GM21515 (cell line): ENCODE measurements at regions not wholly inside any gene's neighbourhood (a gene's known extent, or its start where the extent isn't known, plus 50 kb on each side); places are given as distances from the start of the nearest gene placed in this dataset.
"Not testable (repeated sequence)": the region's sequence is repeated elsewhere in the genome, so short reads cannot be mapped to it uniquely, and the experiment has no call there.

Experiments
- ATAC-seq: cut with Tn5 transposase; IDR thresholded peaks from one replicate; pipeline ENCODE4 v1.9.1; 2021; ENCODE audit not compliant: unreplicated experiment

DNA sequence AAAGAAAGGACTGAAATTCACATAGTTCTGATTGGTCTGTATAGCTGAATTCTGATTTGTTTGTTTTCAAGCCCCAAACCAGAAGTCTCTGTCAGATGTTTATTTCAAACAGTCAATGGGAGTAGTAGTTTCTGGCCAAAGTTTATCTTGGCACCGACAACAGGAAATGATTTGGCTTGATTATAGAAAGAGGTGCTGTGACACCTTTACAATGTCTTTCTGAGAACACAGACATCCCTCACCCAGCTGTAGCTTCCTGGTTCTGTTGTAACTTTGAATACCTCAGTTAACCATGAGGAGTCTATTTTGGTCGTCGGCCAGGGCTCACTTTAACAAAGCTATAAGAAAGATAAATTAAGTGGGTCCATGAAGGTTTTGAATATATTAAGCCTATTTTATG, 545.0 kb upstream of the ZNF804A start:
- no peak for ATAC-seq

DNA sequence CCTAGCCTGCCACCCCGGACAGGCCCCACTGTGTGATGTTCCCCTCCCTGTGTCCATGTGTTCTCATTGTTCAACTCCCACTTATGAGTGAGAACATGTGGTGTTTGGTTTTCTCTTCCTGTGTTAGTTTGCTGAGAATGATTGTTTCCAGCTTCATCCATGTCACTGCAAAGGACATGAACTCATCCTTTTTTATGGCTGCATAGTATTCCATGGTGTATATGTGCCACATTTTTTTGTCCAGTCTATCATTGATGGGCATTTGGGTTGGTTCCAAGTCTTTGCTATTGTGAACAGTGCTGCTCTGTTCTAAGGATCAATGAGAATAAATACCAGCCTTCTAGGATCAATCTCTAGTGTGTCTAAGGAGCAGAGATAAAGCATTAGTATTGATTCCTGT, 543.9 kb upstream of the ZNF804A start:
- ATAC-seq: not testable (repeated sequence)

DNA sequence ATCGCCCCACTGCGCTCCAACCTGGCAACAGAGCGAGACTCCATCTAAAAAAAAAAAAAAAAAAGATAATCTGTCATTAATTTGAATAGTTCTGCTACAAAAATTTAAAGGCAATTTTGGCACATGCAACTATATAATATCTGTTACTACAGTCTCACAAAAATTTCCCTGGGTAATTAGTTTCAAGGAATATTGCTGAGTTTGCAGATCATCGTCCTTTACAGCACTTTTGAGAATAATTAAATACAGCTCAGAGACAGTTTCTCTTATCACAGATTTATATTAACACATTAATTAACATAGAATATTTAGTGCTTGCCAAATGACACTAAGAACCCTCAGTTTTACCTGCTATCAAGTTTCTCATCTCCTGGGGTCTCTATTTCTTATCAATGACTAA, 540.4 kb upstream of the ZNF804A start:
- no peak for ATAC-seq

DNA sequence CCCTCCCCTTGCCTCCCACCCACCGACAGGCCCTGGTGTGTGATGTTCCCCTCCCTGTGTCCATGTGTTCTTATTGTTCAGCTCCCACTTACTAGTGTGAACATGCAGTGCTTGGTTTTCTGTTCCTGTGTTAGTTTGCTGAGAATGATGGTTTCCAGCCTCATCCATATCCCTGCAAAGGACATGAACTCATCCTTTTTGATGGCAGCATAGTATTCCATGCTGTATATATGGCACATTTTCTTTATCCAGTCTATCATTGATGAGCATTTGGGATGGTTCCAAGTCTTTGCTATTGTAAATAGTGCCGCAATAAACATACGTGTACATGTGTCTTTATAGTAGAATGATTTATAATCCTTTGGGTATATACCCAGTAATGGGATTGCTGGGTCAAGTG, 538.1 kb upstream of the ZNF804A start:
- ATAC-seq: not testable (repeated sequence)

DNA sequence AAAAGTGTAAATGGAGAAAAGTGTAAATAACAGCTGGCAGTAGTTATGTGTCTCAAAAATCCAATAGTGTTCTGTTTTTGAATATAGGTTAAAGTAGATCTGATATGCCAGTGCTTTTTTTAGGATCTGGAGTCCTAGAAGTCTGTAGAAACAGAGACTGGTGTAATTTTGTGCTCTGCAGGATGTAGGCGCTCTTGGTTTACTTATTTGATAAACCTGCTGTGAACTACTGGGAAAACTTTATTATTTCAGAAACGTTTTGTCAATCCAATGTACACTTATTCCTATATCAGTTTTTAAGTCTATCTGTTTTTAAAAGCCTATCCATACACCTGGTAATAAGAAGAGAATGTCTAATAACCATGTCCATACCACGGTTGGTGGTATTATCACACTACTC, 530.8 kb upstream of the ZNF804A start:
- ATAC-seq: no peak

DNA sequence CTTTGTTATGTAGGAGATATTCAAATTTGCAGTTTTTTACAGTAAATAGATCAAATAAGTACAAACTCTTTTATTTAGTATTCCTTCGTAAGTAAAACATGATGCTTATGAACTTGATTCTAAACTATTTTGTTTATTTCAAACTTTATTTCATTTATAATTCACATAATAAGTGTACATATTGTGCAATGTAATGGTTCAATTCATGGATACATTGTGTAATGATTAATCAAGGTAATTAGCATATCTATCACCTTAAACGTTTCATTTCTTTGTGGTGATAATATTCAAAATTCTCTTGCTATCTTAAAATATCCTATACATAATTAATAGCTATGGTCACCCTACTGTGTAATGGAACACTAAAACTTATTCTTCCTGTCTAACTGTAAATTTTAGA, 525.9 kb upstream of the ZNF804A start:
- no peak for ATAC-seq

DNA sequence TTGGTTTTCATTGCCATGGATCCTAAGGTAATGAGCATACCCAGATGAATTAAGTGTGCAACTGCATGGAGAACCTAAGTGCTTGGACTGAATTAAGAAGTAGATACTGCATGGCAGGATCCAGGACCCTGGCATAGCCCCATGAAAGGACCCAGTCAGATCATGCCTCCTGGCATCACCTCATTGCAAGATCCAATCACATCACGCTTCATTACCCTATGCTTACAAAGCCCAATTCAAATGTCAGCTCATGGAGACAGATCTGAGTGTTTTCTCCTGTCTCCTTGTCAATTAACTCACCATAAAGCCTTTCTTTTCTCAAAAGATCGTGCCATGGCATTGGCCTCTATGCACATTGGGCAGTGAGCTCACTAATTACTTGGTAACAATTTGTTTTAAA, 519.8 kb upstream of the ZNF804A start:
- ATAC-seq: no peak

DNA sequence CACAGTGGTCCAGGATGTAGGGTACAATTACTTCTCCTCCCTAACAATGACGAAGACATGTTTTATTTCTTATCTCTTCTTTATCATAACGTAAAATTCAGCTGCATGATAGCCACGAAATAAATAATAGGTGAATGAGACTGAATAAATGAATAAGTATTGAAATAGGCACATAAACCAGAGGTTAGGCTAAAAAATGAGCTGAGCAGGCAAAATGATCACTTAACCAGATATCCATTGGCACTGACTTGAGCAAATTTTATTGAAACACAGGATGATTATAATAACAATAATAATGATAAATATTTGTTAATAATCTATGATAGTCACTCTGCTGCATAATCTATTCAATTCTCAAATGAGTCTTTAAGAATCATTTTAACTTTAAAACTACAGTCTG, 506.9 kb upstream of the ZNF804A start:
- no peak for ATAC-seq

DNA sequence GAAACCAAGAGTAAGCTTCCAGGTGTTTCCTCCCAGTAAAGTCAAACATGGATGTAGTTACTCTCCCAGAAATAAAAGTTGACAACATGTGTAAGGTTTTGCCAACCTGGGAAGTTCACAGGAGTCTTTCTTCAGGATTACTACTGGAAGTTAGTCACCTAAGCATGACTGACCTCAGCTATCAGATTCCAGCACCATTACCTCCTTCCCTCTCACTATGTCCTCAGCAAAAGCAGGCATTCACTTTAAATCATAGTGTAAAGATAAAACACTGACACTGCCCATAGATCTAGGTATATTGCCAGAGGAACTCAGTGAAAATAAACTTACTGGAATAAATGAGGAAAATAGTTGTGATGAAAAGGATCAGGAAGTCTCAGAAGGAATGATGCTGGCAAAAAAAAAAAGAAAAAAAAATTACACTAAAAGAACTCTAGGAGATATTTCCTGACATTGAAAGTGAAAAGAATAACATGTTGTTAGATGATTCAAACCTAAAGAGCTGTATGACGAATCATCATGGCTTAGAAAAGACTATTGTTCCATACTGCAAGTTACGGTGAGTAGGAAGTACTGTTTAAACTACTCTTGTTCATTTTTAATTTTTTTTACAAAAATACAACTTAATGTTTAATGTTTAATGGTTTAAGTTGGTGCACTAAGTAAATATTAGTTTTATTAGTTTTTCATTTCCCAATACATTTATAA, 484.5 kb upstream of the ZNF804A start:
- ATAC-seq: no peak

DNA sequence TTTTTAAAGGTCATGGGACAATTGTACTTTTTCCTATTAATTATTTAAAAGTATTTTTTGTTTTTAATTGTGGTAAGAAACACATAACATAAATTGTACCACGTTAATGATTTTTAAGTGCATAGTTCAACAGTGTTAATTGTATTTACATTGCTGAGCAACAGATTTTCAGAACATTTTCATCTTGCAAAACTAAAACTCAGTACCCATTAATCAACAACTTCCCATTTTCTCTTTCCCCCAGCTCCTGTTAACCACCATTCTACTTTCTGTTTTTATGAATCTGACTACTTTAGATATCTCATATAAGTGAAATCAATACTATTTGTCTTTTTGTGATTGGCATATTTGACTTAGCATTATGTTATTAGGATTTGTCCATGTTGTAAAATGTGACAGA, 483.9 kb upstream of the ZNF804A start:
- ATAC-seq: no peak

DNA sequence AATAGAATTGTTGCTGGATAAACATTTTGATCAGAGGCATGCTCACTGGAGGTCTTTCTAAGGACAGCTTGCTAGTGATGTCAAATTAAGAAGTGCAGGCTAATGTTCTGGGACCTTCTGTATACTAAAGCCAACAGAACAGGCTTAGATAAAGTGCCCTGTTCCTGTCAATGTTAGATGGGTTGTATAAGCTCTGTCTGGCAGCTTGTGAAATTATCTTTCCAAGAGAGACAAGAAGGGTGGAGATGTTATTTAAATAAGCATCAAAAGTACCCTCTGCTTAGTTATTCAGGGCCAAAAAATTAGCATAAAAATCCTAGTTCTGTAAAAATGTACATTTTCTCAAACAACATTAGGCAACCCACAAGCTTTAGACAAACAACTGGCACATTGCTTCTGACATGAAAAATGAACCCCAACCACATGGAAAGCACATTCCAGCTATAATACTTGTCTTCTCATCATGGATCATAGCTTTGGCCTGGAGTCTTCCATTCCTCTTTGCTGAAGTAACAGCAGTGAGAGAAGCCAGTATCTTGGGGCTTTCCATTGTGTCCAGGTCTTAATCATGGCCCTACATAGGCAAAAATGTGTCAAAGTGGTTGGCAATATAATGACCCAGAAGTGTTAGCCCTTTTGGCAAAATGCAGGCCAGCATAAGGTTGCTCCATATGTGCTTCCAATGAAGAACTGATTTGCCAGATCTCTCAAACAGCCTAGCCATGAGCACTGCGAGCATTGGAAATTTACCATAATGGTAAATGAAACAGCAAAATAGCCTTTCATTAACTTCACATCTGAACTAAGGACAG, 478.1 kb upstream of the ZNF804A start:
- ATAC-seq: no peak

DNA sequence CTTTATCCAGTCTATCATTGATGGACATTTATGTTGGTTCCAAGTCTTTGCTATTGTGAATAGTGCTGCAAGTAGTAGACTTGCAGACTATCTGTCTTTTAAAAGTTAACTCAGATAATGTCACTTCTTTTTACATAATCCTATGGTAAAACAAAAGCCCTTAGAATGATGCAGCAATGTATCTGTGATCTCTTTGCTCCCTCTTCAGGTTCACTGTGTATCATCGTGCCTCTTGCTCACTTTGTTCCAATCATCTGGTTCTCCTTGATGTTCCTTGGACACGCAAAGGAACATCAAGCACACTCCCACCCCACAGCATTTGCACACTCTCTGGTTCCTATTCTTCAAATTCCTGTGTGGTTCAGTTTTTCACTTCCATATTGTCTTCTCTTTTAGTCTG, 472.5 kb upstream of the ZNF804A start:
- ATAC-seq: no peak

DNA sequence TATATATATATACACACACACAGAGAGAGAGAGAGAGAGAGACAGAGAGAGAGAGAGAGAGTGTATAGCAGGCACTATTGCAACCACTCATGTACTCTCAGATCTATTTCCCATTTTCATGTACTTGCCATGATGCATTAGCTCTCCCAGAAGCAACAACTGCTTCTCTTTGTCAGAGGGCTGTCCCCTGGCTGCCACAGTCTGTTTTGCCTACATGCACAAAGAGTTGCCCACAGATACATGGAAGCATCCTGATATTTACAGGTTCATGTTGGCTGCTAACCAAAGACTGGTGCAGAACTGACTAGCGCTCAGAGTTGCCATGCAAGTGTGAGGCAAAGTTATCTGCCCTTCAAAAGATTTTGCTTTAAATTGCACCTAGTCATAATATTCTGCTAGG, 469.3 kb upstream of the ZNF804A start:
- no peak for ATAC-seq

DNA sequence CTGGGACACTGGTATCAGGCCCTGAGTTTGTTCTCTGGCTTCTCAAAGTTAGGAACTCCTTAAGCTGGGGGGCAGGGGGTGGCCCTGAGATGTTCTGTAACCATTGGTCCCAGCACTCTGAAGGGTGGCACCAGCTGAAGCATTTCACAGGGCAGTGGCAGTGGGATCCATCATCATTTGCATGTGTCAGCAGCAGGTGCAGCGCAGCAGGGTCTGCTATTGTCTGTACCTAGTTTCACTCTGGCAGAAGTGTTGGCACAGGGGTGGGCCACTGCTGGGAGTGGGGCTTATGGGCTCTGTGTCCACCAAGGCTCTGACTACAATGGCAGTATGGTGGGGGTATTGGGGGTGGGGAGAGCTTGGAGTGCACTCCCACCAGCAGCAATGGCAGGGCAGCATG, 460.4 kb upstream of the ZNF804A start:
- ATAC-seq: no peak

DNA sequence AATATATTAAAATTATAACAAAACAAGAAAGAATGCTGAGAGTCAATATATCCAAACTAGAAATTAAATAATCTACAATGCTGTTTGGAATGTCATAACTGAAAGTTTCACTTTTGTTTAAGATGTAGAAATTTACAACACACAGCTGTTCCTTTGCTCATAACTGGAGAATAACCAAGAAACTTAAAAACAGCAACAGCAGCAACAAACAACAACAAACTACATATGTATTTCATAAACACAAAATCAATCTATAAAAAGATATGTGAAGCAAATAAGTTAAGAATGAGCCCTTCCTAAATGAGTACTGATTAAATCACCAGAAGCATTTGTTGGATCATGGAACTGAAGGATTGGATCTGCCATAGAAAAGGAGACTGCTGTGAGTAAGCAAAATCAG, 456.5 kb upstream of the ZNF804A start:
- no peak for ATAC-seq

DNA sequence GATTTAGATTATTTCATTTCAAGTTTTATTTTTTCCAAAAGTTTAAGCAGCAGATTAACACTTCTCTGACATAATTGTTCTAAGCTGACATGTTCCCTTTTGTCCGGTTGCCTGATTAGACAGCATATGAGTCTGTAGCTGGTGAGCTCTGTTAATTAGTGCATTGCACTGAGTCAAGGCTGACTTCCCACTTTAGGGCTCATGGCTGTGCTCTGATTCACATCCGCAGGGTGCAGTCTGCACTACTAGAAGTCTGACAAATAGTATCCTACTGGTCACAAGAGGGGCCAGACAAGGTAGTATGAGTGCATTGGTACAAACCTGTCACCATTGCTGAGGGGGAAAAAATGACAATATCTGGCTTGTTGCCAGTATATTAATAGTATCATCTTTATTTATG, 443.9 kb upstream of the ZNF804A start:
- ATAC-seq: no peak

DNA sequence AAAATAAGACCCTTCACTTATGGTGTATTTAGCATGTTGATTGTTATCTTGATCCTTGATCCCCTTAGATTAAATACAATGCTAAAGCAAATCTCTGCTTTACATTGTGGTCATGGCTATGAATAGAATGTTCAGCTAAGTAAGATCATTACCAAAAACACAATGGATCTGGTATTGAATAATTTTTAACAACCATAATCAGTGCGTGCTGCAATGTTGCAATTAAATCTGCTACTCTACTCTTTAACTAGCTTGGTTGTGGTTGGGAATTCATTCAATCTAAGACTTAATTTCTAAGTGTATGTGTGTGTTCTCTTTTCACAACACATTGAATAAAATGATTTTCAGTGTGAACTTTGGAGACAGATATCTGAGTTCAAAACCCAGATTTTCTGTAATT, 442.5 kb upstream of the ZNF804A start:
- ATAC-seq: no peak

DNA sequence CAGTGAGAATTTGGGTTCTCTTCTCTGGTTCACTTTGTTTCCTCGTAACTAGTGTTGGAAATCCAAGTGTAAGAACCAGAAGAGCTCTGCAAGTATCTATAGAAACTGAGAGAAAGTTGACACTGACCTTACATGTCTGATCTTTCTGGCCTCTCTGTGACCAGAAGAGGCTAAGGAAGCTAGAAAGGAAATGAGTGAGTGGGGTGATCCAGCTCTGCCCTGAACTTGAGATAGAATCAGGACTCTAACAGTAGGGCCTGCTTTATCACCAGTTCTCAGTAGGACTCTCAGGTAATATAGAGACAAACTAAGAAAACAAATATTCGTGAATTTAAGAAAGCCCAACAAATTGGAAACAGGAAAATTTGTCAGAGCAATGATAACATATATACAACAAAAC, 441.2 kb upstream of the ZNF804A start:
- ATAC-seq: no peak

DNA sequence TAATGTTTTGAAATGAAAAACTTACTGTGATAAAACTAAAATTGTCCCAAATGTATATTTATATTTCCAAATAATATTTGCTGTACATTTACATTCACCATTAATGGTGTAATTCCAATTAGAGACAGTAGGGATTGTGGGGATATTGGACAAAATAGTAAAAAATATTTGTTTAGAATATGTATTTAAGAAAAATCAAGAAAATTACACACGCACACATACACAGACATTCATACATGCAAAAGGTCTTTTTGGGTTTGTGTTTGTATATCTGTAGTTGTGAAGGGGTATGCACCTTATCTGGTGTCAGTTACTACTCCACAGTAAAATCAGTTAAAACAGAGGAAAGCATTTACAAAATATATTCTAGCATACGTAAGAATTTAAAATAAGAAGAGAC, 435.9 kb upstream of the ZNF804A start:
- no peak for ATAC-seq

DNA sequence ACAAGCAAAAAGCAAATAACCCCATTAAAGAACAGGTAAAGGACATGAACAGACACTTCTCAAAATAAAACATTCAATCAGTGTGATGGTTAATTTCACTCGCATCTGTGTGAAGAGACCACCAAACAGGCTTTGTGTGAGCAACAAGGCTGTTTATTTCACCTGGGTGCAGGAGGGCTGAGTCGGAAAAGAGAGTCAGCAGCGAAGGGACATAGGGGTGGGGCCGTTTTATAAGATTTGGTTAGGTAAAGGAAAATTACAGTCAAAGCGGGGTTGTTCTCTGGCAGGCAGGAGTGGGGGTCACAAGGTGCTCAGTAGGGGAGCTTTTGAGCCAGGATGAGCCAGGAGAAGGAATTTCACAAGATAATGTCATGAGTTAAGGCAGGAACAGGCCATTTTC, 429.5 kb upstream of the ZNF804A start:
- ATAC-seq: not testable (repeated sequence)

DNA sequence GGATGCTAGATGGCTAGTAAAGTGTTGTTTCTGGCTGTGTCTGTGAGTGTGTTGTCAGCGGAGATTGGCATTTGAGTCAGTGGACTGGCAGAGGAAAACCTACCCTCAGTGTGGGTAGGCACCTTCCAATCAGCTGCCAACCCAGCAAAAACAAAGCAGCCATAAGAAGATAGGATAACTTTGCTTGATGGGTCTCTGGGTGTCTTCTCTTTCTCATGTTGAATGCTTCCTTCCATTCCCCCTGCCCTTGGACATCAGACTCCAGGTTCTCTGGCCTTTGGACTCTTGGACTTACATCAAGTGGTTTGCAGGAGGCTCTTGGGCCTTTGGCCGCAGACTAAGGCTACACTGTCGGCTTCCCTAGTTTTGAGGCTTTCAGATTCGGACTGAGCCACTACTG, 429.0 kb upstream of the ZNF804A start:
- no peak for ATAC-seq

DNA sequence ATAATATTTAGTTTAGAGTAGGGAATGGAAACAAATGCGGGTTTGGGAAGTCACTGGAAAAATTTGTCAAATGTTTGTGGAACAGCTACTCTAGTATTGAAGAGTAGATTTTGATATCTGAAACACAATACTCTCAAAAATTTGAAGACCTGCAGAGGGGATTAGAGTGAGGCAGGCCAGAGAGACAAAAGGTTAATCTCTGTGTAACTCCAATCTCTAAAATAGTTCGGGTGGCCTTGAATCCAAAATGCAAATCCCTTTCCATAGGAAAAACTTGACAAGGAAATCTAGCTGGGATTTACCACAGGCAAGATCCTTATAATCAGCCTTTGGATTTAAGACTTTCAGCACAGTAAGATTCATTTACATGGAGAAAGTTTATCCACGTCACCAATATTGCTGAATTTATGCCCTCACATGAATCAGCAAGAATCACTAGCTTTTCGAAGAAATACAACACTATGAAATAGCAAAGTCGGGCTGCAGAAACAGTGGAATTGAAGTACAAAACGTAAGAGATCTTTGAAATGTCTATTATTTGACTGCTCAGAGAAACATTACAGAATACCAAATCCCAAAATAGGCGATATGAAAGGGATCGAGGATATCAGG, 423.7 kb upstream of the ZNF804A start:
- no peak for ATAC-seq
